Fibroblast of lung (primary cell): ENCODE measurements at regions not wholly inside any gene's neighbourhood (a gene's known extent, or its start where the extent isn't known, plus 50 kb on each side); places are given as distances from the start of the nearest gene placed in this dataset.
A peak's percentile ranks its signal among the peaks of the same experiment; 100 is the strongest.

Experiments
- DNase-seq, 2 donors: peaks; one replicate each; pipeline versions ENCODE4 v3.0.0 to v3.0.0-alpha.2; 2010; ENCODE audit warnings: low read depth in 2 of 2
- H2AFZ ChIP-seq: 2 replicates; pipeline ENCODE4 v1.5.1; 2012; ENCODE audit warnings: low read length, control low read depth, inconsistent platforms
- H3K27ac ChIP-seq: 2 replicates; pipeline ENCODE4 v1.5.1; 2011; ENCODE audit warnings: low read length, control low read depth; ENCODE audit not compliant: insufficient read depth
- H3K27me3 ChIP-seq: 2 replicates; pipeline ENCODE4 v1.5.1; 2011; ENCODE audit warnings: mild to moderate bottlenecking, low read length; ENCODE audit not compliant: control insufficient read depth, insufficient read depth
- H3K36me3 ChIP-seq: 2 replicates; pipeline ENCODE4 v1.5.1; 2011; ENCODE audit warnings: low read length; ENCODE audit not compliant: control insufficient read depth, insufficient read depth
- H3K4me1 ChIP-seq: 2 replicates; pipeline ENCODE4 v1.5.1; 2011; ENCODE audit warnings: low read length; ENCODE audit not compliant: control insufficient read depth, insufficient read depth; ENCODE audit errors: extremely low read depth
- H3K4me2 ChIP-seq: 2 replicates; pipeline ENCODE4 v1.5.1; 2011; ENCODE audit warnings: low read length, control low read depth; ENCODE audit not compliant: insufficient read depth; ENCODE audit errors: extremely low read depth
- H3K4me3 ChIP-seq, 4 experiments: fragments of 200-600 bp in 1 of 4; sonication (generic) in 1 of 4; replicated peaks in 1 of 4; 2 replicates each; pipeline ENCODE4 v1.5.1; 2011 to 2016; ENCODE audit warnings: low read length in 4 of 4, low read depth in 3 of 4, mild to moderate bottlenecking in 3 of 4, control low read depth in 2 of 4, inconsistent platforms in 1 of 4, mixed read lengths in 1 of 4; ENCODE audit not compliant: insufficient read depth in 1 of 4; ENCODE audit errors: control extremely low read depth in 1 of 4
- H3K79me2 ChIP-seq: 2 replicates; pipeline ENCODE4 v1.5.1; 2012; ENCODE audit warnings: mild to moderate bottlenecking, low read length, inconsistent platforms; ENCODE audit not compliant: control insufficient read depth, insufficient read depth
- H3K9ac ChIP-seq: 2 replicates; pipeline ENCODE4 v1.5.1; 2011; ENCODE audit warnings: mild to moderate bottlenecking, low read length, control low read depth; ENCODE audit not compliant: insufficient read depth
- H3K9me3 ChIP-seq: 2 replicates; pipeline ENCODE4 v1.5.1; 2012; ENCODE audit warnings: low read depth, low read length; ENCODE audit not compliant: control insufficient read depth, insufficient read depth
- H4K20me1 ChIP-seq: 2 replicates; pipeline ENCODE4 v1.5.1; 2011; ENCODE audit warnings: low read length; ENCODE audit not compliant: control insufficient read depth, insufficient read depth; ENCODE audit errors: extremely low read depth
- CTCF ChIP-seq, 2 donors: IDR thresholded peaks in 1 of 2; conservative IDR thresholded peaks in 1 of 2; 1 replicate in 1 of 2; 2 replicates in 1 of 2; pipeline ENCODE4 v1.5.1; 2011 to 2012; ENCODE audit warnings: low read length in 2 of 2, control low read depth in 1 of 2, inconsistent platforms in 1 of 2, low read depth in 1 of 2, mild to moderate bottlenecking in 1 of 2
- EZH2 ChIP-seq: IDR thresholded peaks from 2 replicates; pipeline ENCODE4 v1.5.1; 2012; ENCODE audit warnings: low read length, control low read depth, mild to moderate bottlenecking; ENCODE audit errors: missing control alignments

- H4K20me1 ChIP-seq = no peaks in the 10 kb centered on the region
- H3K9me3 ChIP-seq = no peaks in the 10 kb centered on the region
- DNase-seq = peak in 1 of 2 donors; percentile 72
- H3K4me3 ChIP-seq = no peak overlapping the region
- no peak overlapping the region for H2AFZ ChIP-seq
- H3K4me1 ChIP-seq = no peaks in the 10 kb centered on the region
- TF ChIP-seq CTCF (conservative IDR thresholded peaks at IDR 0.05 in 1 of 2, IDR thresholded peaks at IDR 0.05 in 1 of 2; ENCODE audit: low read depth in 1 of 2, low read length in 2 of 2) = no peak
- no peak for TF ChIP-seq EZH2
- no peak overlapping the region for H3K27ac ChIP-seq
- H3K79me2 ChIP-seq = no peaks in the 10 kb centered on the region
- no peaks in the 10 kb centered on the region for H3K27me3 ChIP-seq
- no peak overlapping the region for H3K4me2 ChIP-seq
- no peaks in the 10 kb centered on the region for H3K36me3 ChIP-seq
- no peak overlapping the region for H3K9ac ChIP-seq
Observed at GRCh38 chr1:198437332-198437731, 103.1 kb downstream of the ATP6V1G3 start.

GRCh38 chr1:198436276-198436675, 104.2 kb downstream of the ATP6V1G3 start:
- H3K9me3 ChIP-seq = no peaks in the 10 kb centered on the region
- H3K4me3 ChIP-seq = no peak overlapping the region
- DNase-seq = peak in 1 of 2 donors; percentile 12
- H3K27me3 ChIP-seq = no peaks in the 10 kb centered on the region
- no peaks in the 10 kb centered on the region for H3K36me3 ChIP-seq
- no peaks in the 10 kb centered on the region for H3K4me1 ChIP-seq
- no peak overlapping the region for H3K4me2 ChIP-seq
- H3K79me2 ChIP-seq = no peaks in the 10 kb centered on the region
- TF ChIP-seq EZH2 (no peak), CTCF (conservative IDR thresholded peaks at IDR 0.05 in 1 of 2, IDR thresholded peaks at IDR 0.05 in 1 of 2; ENCODE audit: low read depth in 1 of 2, low read length in 2 of 2) (no peak)
- no peak overlapping the region for H2AFZ ChIP-seq
- H4K20me1 ChIP-seq = no peaks in the 10 kb centered on the region
- no peak overlapping the region for H3K27ac ChIP-seq
- H3K9ac ChIP-seq = no peak overlapping the region

GRCh38 chr1:198435056-198435455, 105.4 kb downstream of the ATP6V1G3 start:
- Histone ChIP-seq H3K27me3 (no peaks in the 10 kb centered on the region), H3K27ac (no peak overlapping the region), H3K36me3 (no peaks in the 10 kb centered on the region), H3K9me3 (no peaks in the 10 kb centered on the region), H3K4me3 (no peak overlapping the region), H3K79me2 (no peaks in the 10 kb centered on the region), H2AFZ (no peak overlapping the region), H3K9ac (no peak overlapping the region), H3K4me2 (no peak overlapping the region), H3K4me1 (no peaks in the 10 kb centered on the region), H4K20me1 (no peaks in the 10 kb centered on the region)
- DNase-seq = peak in 1 of 2 donors; percentile 51
- TF ChIP-seq EZH2 (no peak), CTCF (conservative IDR thresholded peaks at IDR 0.05 in 1 of 2, IDR thresholded peaks at IDR 0.05 in 1 of 2; ENCODE audit: low read depth in 1 of 2, low read length in 2 of 2) (no peak)
